ENCODE measurements at regions not wholly inside any gene's neighbourhood (a gene's known extent, or its start where the extent isn't known, plus 50 kb on each side); places are given as distances from the start of the nearest gene placed in this dataset.

- TF ChIP-seq CTCF (conservative IDR thresholded peaks at IDR 0.05): no peak
- no peak for TF ChIP-seq EZH2 (IDR thresholded peaks at IDR 0.05; ENCODE audit: low read depth)
These were observed 384.6 kb downstream of the IDS start for GRCh38 chrX:149120459-149120858.

Data from PC-9 (cell line).